ENCODE measurements at regions not wholly inside any gene's neighbourhood (a gene's known extent, or its start where the extent isn't known, plus 50 kb on each side); places are given as distances from the start of the nearest gene placed in this dataset.

DNA sequence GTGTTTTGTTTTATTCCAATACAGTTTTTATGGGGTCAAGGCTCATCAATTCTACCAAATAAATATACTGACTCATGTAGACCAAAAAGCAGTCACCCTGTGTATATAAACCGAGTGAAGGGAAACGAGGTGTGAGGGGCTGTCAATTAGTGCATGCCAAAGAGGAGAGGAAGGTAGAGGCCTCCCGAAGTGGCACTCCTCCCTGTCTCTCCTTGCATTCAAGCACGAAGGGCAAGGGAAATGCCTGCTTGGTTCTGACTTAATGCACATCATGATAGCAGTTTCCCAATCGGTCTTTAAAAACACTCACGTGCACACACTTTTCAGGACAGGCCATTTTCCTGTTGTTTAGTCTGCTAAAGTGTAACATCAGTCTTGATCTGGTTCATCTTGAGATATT, 125.6 kb upstream of the SLCO6A1 start:
- TF ChIP-seq, protein P1, sequence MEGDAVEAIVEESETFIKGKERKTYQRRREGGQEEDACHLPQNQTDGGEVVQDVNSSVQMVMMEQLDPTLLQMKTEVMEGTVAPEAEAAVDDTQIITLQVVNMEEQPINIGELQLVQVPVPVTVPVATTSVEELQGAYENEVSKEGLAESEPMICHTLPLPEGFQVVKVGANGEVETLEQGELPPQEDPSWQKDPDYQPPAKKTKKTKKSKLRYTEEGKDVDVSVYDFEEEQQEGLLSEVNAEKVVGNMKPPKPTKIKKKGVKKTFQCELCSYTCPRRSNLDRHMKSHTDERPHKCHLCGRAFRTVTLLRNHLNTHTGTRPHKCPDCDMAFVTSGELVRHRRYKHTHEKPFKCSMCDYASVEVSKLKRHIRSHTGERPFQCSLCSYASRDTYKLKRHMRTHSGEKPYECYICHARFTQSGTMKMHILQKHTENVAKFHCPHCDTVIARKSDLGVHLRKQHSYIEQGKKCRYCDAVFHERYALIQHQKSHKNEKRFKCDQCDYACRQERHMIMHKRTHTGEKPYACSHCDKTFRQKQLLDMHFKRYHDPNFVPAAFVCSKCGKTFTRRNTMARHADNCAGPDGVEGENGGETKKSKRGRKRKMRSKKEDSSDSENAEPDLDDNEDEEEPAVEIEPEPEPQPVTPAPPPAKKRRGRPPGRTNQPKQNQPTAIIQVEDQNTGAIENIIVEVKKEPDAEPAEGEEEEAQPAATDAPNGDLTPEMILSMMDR (IDR thresholded peaks at IDR 0.05): no peak
- no peak for TF ChIP-seq POLR2AphosphoS5 (IDR thresholded peaks at IDR 0.05; ENCODE audit: insufficient read depth in 1 of 2, low read depth in 1 of 2)
